K562 (cell line): ENCODE measurements at regions not wholly inside any gene's neighbourhood (a gene's known extent, or its start where the extent isn't known, plus 50 kb on each side); places are given as distances from the start of the nearest gene placed in this dataset.

Experiments
- MBD2 ChIP-seq: sonication (generic); IDR thresholded peaks from 2 replicates; pipeline ENCODE4 v1.6.1; 2016; ENCODE audit warnings: low read depth, borderline replicate concordance
- MED1 ChIP-seq: sonication (generic); formaldehyde crosslinking; IDR thresholded peaks from 2 replicates; pipeline ENCODE4 v1.8.1; 2023; ENCODE audit warnings: missing genetic modification reagents, borderline replicate concordance
- MYC ChIP-seq, 2 experiments: fragments of 250-450 bp in 1 of 2; sonication (Bioruptor Pico) in 1 of 2; IDR thresholded peaks; 2 replicates each; pipeline versions ENCODE4 v1.5.1 to v1.6.1; 2012 to 2021; ENCODE audit warnings: low read depth in 2 of 2, borderline replicate concordance in 1 of 2, improper control_type of control experiment in 1 of 2, low read length in 1 of 2, mild to moderate bottlenecking in 1 of 2, moderate library complexity in 1 of 2
- NCOA2 ChIP-seq, 2 experiments: fragments of 450-650 bp; IDR thresholded peaks; 2 replicates each; pipeline ENCODE4 v1.6.1; 2018; ENCODE audit warnings: mild to moderate bottlenecking in 2 of 2, moderate library complexity in 1 of 2; ENCODE audit not compliant: partially characterized antibody in 2 of 2
- SRSF7 ChIP-seq: fragments of 200-400 bp; formaldehyde crosslinking; optimal IDR thresholded peaks from 2 replicates; pipeline ENCODE3; 2017; ENCODE audit warnings: mild to moderate bottlenecking, low read depth, low read length
- TF ChIP-seq, protein P1 (sequence below): fragments of 450-650 bp; IDR thresholded peaks from 2 replicates; pipeline ENCODE4 v1.6.1; 2016; ENCODE audit warnings: low read depth
- TF ChIP-seq, protein P2 (sequence below): fragments of 450-650 bp; IDR thresholded peaks from 2 replicates; pipeline ENCODE4 v1.6.1; 2016; ENCODE audit warnings: mild to moderate bottlenecking, moderate library complexity

DNA sequence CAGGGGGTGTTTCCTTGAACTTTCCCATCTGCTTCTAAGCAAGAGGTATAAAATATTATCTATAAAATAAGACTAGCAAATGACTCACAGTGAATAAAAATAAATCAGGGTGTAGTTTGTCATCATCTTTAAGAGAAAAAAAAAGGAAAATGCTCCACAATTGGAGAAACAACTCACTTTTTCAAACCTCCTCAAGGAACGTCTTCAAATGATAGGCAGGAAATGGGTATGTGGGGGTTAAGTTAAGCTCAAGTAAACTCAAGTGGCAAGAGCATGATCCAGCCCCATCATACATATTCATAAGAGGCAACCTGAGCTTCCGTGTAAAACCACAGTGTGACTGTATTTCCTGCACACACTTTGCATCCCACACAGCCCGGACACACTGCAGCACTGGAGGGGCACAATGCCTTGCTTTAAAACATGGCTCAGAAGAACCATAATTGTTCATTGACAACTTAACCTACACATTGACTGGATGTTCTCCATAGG lies 58.5 kb upstream of the CEP85L start (continued):
- no peak for TF ChIP-seq MYC (IDR thresholded peaks at IDR 0.05; ENCODE audit: low read depth, low read length)
- TF ChIP-seq MYC (CRISPR knock-in tag; IDR thresholded peaks at IDR 0.05; ENCODE audit: borderline replicate concordance, low read depth) = no peak
- TF ChIP-seq NCOA2 (IDR thresholded peaks at IDR 0.05; ENCODE audit: partially characterized antibody in 2 of 2) = no peak
- TF ChIP-seq, protein P1, sequence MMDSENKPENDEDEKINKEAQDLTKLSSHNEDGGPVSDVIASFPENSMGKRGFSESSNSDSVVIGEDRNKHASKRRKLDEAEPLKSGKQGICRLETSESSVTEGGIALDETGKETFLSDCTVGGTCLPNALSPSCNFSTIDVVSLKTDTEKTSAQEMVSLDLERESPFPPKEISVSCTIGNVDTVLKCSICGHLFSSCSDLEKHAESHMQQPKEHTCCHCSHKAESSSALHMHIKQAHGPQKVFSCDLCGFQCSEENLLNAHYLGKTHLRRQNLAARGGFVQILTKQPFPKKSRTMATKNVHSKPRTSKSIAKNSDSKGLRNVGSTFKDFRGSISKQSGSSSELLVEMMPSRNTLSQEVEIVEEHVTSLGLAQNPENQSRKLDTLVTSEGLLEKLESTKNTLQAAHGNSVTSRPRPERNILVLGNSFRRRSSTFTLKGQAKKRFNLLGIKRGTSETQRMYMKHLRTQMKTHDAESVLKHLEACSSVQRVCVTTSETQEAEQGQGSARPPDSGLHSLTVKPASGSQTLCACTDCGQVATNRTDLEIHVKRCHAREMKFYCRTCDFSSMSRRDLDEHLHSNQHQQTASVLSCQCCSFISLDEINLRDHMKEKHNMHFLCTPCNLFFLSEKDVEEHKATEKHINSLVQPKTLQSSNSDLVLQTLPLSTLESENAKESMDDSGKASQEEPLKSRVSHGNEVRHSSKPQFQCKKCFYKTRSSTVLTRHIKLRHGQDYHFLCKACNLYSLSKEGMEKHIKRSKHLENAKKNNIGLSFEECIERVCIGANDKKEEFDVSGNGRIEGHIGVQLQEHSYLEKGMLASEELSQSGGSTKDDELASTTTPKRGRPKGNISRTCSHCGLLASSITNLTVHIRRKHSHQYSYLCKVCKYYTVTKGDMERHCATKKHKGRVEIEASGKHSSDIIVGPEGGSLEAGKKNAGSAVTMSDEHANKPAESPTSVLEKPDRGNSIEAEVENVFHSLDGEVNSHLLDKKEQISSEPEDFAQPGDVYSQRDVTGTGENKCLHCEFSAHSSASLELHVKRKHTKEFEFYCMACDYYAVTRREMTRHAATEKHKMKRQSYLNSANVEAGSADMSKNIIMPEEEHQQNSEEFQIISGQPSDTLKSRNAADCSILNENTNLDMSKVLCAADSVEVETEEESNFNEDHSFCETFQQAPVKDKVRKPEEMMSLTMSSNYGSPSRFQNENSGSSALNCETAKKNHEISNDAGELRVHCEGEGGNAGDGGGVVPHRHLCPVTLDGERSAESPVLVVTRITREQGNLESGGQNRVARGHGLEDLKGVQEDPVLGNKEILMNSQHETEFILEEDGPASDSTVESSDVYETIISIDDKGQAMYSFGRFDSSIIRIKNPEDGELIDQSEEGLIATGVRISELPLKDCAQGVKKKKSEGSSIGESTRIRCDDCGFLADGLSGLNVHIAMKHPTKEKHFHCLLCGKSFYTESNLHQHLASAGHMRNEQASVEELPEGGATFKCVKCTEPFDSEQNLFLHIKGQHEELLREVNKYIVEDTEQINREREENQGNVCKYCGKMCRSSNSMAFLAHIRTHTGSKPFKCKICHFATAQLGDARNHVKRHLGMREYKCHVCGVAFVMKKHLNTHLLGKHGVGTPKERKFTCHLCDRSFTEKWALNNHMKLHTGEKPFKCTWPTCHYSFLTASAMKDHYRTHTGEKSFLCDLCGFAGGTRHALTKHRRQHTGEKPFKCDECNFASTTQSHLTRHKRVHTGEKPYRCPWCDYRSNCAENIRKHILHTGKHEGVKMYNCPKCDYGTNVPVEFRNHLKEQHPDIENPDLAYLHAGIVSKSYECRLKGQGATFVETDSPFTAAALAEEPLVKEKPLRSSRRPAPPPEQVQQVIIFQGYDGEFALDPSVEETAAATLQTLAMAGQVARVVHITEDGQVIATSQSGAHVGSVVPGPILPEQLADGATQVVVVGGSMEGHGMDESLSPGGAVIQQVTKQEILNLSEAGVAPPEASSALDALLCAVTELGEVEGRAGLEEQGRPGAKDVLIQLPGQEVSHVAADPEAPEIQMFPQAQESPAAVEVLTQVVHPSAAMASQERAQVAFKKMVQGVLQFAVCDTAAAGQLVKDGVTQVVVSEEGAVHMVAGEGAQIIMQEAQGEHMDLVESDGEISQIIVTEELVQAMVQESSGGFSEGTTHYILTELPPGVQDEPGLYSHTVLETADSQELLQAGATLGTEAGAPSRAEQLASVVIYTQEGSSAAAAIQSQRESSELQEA = no peak
- TF ChIP-seq MED1 (CRISPR knock-in tag) = no peak
- TF ChIP-seq MBD2 = peak; percentile 20; the same call in 1 of the 2 replicates
- TF ChIP-seq, protein P2, sequence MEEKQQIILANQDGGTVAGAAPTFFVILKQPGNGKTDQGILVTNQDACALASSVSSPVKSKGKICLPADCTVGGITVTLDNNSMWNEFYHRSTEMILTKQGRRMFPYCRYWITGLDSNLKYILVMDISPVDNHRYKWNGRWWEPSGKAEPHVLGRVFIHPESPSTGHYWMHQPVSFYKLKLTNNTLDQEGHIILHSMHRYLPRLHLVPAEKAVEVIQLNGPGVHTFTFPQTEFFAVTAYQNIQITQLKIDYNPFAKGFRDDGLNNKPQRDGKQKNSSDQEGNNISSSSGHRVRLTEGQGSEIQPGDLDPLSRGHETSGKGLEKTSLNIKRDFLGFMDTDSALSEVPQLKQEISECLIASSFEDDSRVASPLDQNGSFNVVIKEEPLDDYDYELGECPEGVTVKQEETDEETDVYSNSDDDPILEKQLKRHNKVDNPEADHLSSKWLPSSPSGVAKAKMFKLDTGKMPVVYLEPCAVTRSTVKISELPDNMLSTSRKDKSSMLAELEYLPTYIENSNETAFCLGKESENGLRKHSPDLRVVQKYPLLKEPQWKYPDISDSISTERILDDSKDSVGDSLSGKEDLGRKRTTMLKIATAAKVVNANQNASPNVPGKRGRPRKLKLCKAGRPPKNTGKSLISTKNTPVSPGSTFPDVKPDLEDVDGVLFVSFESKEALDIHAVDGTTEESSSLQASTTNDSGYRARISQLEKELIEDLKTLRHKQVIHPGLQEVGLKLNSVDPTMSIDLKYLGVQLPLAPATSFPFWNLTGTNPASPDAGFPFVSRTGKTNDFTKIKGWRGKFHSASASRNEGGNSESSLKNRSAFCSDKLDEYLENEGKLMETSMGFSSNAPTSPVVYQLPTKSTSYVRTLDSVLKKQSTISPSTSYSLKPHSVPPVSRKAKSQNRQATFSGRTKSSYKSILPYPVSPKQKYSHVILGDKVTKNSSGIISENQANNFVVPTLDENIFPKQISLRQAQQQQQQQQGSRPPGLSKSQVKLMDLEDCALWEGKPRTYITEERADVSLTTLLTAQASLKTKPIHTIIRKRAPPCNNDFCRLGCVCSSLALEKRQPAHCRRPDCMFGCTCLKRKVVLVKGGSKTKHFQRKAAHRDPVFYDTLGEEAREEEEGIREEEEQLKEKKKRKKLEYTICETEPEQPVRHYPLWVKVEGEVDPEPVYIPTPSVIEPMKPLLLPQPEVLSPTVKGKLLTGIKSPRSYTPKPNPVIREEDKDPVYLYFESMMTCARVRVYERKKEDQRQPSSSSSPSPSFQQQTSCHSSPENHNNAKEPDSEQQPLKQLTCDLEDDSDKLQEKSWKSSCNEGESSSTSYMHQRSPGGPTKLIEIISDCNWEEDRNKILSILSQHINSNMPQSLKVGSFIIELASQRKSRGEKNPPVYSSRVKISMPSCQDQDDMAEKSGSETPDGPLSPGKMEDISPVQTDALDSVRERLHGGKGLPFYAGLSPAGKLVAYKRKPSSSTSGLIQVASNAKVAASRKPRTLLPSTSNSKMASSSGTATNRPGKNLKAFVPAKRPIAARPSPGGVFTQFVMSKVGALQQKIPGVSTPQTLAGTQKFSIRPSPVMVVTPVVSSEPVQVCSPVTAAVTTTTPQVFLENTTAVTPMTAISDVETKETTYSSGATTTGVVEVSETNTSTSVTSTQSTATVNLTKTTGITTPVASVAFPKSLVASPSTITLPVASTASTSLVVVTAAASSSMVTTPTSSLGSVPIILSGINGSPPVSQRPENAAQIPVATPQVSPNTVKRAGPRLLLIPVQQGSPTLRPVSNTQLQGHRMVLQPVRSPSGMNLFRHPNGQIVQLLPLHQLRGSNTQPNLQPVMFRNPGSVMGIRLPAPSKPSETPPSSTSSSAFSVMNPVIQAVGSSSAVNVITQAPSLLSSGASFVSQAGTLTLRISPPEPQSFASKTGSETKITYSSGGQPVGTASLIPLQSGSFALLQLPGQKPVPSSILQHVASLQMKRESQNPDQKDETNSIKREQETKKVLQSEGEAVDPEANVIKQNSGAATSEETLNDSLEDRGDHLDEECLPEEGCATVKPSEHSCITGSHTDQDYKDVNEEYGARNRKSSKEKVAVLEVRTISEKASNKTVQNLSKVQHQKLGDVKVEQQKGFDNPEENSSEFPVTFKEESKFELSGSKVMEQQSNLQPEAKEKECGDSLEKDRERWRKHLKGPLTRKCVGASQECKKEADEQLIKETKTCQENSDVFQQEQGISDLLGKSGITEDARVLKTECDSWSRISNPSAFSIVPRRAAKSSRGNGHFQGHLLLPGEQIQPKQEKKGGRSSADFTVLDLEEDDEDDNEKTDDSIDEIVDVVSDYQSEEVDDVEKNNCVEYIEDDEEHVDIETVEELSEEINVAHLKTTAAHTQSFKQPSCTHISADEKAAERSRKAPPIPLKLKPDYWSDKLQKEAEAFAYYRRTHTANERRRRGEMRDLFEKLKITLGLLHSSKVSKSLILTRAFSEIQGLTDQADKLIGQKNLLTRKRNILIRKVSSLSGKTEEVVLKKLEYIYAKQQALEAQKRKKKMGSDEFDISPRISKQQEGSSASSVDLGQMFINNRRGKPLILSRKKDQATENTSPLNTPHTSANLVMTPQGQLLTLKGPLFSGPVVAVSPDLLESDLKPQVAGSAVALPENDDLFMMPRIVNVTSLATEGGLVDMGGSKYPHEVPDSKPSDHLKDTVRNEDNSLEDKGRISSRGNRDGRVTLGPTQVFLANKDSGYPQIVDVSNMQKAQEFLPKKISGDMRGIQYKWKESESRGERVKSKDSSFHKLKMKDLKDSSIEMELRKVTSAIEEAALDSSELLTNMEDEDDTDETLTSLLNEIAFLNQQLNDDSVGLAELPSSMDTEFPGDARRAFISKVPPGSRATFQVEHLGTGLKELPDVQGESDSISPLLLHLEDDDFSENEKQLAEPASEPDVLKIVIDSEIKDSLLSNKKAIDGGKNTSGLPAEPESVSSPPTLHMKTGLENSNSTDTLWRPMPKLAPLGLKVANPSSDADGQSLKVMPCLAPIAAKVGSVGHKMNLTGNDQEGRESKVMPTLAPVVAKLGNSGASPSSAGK = 0 out of 2 replicates have a peak, but pooled peaks have one; percentile 42
- no peak for TF ChIP-seq SRSF7
